ENCODE measurements at regions not wholly inside any gene's neighbourhood (a gene's known extent, or its start where the extent isn't known, plus 50 kb on each side); places are given as distances from the start of the nearest gene placed in this dataset.

DNA sequence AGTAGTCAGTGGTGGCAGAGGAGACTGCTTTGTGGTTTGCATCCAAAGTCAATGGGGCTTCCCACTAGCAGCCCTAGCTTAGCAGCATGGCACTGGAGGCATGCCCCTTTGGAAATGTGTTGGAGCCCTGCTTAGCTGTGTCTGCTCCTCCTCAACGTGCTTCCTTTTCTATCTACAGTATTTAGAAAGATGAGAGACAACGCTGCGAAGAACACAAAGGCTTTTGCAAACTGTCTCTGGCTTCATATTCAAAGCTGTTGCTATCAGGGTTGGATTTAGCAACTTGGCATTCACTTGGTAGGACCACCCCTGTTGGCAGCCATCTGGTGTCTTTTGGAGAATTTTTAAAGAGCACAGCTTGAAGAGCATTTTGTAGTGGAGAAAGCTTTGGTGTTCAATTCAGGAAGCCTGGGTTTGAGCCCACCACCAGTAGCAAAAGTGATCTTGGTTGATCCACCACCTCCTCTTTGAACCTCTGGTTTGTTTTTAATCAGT, 82.1 kb upstream of the CCDC196 start:
- Histone ChIP-seq H3K27ac (no peak overlapping the region), H3K36me3 (no peaks in the 10 kb centered on the region), H3K4me1 (no peaks in the 10 kb centered on the region), H3K4me3 (no peak overlapping the region), H3K9me3 (no peaks in the 10 kb centered on the region), H3K27me3 (no peaks in the 10 kb centered on the region)
- no peak for DNase-seq
- TF ChIP-seq, protein P1, sequence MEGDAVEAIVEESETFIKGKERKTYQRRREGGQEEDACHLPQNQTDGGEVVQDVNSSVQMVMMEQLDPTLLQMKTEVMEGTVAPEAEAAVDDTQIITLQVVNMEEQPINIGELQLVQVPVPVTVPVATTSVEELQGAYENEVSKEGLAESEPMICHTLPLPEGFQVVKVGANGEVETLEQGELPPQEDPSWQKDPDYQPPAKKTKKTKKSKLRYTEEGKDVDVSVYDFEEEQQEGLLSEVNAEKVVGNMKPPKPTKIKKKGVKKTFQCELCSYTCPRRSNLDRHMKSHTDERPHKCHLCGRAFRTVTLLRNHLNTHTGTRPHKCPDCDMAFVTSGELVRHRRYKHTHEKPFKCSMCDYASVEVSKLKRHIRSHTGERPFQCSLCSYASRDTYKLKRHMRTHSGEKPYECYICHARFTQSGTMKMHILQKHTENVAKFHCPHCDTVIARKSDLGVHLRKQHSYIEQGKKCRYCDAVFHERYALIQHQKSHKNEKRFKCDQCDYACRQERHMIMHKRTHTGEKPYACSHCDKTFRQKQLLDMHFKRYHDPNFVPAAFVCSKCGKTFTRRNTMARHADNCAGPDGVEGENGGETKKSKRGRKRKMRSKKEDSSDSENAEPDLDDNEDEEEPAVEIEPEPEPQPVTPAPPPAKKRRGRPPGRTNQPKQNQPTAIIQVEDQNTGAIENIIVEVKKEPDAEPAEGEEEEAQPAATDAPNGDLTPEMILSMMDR (IDR thresholded peaks at IDR 0.05): no peak
- TF ChIP-seq POLR2A (IDR thresholded peaks at IDR 0.05): no peak

DNA sequence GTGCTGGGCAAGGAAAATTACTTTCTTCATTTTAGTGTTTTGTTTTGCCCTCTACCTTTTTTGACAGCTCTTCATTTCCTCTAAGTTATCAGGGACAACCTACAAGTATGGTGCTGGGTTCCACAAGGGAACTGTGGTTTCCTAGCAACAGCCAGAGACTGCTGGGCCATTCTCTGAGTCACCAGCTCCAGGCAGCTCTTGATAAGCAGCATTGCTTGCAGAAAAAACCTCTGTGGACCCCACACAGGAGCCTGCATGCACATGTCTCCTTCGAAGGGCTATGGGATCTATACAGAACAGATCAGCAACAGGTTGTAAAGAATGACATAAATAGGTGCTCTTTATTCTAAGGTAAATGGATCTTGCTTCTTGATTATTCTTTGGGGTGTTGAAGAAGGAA, 81.0 kb upstream of the CCDC196 start:
- H3K9me3 ChIP-seq: no peaks in the 10 kb centered on the region
- TF ChIP-seq, protein P1 (IDR thresholded peaks at IDR 0.05): no peak
- no peak for TF ChIP-seq POLR2A (IDR thresholded peaks at IDR 0.05)
- H3K4me1 ChIP-seq: no peaks in the 10 kb centered on the region
- no peak overlapping the region for H3K4me3 ChIP-seq
- H3K27me3 ChIP-seq: no peaks in the 10 kb centered on the region
- DNase-seq: no peak
- no peaks in the 10 kb centered on the region for H3K36me3 ChIP-seq
- H3K27ac ChIP-seq: no peak overlapping the region

DNA sequence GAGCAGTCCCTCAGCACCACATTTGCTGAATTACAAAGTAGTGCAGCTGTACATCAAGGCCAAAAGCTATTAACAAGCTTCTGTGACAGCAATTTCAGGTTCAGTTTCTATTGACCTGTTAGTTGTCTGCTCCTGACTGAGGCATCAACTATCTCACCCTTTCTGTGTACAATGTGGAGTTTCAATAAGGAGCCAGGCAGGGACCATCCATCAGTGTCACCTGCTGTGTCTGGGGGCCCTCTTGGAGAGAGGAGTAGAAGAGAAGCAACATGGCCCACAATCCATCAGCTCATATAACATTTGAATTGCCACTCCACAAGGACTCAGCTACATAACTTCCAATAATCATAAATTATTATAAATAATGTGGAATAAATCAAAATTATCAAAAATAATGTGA, 72.3 kb upstream of the CCDC196 start:
- H3K9me3 ChIP-seq: no peaks in the 10 kb centered on the region
- H3K4me1 ChIP-seq: no peaks in the 10 kb centered on the region
- no peaks in the 10 kb centered on the region for H3K36me3 ChIP-seq
- H3K27ac ChIP-seq: no peak overlapping the region
- no peak for TF ChIP-seq POLR2A (IDR thresholded peaks at IDR 0.05)
- TF ChIP-seq, protein P1 (IDR thresholded peaks at IDR 0.05): no peak
- H3K27me3 ChIP-seq: no peaks in the 10 kb centered on the region
- H3K4me3 ChIP-seq: no peak overlapping the region
- no peak for DNase-seq

DNA sequence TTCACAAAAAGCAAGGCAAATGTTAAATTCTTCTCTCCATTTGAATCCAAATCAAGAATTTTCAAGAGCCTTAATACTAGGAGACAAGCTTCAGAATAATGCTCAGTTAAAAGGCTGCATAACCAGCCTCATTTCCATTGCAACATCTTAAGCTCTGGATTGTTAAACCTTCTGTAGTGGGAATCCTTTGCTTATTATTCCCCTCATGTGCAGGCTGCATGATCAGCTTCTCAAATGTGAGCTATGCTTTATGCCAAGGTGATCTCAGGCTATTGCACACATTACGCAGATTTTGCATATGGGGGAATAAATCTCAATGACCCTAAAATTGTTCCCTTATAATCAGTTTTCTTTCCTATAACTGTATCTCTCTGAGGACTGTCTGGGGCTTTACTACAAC, 71.7 kb upstream of the CCDC196 start:
- H3K36me3 ChIP-seq: no peaks in the 10 kb centered on the region
- no peak overlapping the region for H3K27ac ChIP-seq
- TF ChIP-seq, protein P1 (IDR thresholded peaks at IDR 0.05): no peak
- TF ChIP-seq POLR2A (IDR thresholded peaks at IDR 0.05): no peak
- no peaks in the 10 kb centered on the region for H3K9me3 ChIP-seq
- H3K4me3 ChIP-seq: no peak overlapping the region
- H3K27me3 ChIP-seq: no peaks in the 10 kb centered on the region
- H3K4me1 ChIP-seq: no peaks in the 10 kb centered on the region
- no peak for DNase-seq

DNA sequence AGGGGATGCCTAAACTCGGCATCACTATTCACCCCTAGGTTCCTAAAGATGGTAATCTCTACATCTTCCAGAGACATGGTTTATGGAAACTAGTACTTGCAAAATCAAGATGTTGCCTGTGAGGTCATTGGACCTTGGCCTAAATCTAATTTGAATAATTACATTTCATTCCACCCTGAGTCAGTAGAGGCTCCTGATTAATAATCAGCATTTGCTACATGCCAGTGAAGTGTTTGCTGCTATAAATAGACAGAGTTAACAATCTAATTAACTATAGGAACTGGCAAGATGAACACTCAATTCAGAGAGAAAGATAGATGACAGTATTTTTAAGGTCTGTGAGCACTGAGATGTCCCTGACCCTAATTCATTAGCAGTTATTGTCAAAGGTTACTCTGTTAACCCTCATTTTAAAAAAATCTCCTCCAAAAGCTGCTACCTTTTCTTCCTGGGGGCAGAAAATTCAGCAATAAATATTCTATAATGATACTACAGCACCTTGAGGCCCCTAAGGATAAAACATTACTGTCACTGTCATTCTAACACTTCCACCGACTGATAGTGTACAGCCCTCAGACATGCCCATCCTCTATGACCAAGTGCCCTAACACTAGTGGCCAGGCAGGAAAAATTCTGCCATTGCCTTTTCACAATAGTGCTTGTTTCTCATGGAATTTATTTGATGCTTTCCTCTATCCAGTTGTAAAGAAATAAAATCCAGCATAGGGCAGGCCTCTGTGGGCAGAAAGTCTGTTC, 65.7 kb upstream of the CCDC196 start:
- no peak overlapping the region for H3K27ac ChIP-seq
- H3K4me1 ChIP-seq: no peaks in the 10 kb centered on the region
- TF ChIP-seq, protein P1 (IDR thresholded peaks at IDR 0.05): no peak
- no peak for TF ChIP-seq POLR2A (IDR thresholded peaks at IDR 0.05)
- no peaks in the 10 kb centered on the region for H3K9me3 ChIP-seq
- no peak for DNase-seq
- no peaks in the 10 kb centered on the region for H3K36me3 ChIP-seq
- H3K4me3 ChIP-seq: no peak overlapping the region
- H3K27me3 ChIP-seq: no peaks in the 10 kb centered on the region

All from Peyer's patch (tissue), 4 donors.